HG03457 (cell line): ENCODE measurements at regions not wholly inside any gene's neighbourhood (a gene's known extent, or its start where the extent isn't known, plus 50 kb on each side); places are given as distances from the start of the nearest gene placed in this dataset.
"Not testable (repeated sequence)": the region's sequence is repeated elsewhere in the genome, so short reads cannot be mapped to it uniquely, and the experiment has no call there.

Experiments
- ATAC-seq: cut with Tn5 transposase; IDR thresholded peaks from one replicate; pipeline ENCODE4 v1.9.1; 2021; ENCODE audit warnings: moderate number of reproducible peaks; ENCODE audit not compliant: unreplicated experiment

DNA sequence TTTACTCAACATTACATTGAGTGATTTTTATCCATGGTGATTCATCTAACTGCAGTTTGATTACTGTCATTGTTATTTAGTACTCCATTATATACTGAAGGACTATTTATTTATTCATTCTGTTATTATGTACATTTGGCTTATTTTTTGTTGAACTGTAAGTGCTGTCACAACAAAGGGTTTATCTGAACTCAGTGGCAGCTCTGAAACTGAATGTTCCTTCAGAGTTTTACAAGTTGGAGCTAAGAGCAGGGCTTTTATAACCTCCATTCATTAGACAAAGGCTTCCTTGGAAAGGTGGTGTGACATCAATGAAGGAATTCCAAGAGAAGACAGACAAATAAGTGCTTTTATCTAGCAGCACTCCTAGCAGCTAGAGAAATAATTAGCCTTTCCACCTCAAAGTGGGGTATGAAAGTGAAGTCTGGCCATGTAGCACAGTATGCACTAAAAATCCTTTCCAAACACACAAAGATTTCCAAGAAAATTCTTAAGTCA, 83.3 kb upstream of the GORAB start:
- no peak for ATAC-seq

DNA sequence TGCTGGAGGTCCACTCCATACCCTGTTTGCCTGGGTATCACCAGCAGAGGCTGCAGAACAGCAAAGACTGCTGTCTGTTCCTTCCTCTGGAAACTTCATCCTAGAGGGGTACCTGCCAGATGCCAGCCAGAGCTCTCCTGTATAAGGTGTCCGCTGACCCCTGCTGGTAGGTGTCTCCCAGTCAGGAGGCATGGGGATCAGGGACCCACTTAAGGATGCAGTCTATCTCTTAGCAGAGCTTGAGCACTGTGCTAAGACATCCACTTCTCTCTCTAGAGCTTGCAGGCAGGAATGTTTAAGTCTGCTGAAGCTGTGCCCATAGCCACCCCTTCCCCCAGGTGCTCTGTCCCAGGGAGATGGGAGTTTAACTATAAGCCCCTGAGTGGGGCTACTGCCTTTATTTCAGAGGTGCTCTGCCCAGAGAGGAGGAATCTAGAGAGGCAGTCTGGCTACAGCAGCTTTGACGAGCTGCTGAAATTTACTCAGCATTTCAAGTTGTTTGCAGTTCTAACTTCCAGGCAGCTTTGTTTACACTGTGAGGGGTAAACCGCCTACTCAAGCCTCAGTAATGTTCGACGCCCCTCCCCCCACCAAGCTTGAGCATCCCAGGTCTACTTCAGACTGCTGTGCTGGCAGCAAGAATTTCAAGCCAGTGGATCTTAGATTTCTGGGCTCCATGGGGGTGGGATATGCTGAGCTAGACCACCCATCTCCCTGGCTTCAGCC, 74.5 kb upstream of the GORAB start:
- ATAC-seq = not testable (repeated sequence)

DNA sequence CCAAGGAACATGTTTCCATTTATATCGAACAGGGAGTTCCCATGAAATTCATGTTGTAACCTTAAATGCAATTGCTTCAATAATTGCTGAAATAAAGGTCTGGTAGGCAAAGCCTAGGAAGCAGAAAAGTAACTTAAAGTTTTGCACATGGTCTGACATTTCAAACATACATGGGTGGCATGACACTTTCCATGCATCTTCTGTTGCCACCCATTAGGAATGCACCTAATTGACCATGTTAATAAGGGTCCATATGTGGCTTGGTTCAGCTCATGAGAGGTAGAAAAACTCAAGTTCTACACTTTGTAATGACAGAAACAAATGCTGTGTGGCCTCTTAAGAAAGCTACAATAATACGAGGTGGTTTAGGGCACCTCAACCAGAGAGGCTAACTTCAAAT, 72.0 kb upstream of the GORAB start:
- ATAC-seq = no peak

DNA sequence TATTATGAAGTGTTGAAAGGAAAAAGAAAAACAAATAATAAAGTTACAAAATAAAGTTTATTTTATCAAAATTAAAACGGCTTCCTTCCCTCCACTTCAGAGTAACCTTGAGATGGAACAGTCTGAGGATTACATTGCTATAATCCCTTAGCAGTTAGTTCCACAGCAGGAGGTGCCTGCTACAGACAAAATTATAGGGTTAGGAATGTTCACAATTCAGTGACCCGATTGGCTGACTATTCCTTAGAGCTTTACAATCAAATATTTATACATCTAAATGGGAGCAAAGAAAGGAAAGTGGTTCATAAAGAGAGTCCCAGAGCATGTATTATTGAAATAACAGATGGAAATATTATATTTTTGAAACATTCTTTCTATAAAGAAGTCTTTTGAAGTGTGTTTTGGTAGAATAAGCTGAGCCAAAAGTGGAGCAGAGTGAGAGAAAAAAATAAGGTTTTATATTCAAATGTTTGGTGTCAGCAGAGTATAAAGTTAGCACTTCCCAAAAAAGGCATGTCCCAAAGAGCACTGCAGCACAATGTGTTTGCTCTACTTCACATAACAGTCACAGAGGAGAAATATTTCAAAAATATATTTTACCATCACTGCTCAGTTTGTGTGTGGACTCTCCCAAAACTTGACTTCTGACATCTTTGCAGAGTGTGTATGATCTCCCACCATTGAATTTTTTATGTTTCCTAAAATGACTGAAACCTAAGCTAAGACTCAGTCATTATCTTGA, 71.4 kb upstream of the GORAB start:
- no peak for ATAC-seq

DNA sequence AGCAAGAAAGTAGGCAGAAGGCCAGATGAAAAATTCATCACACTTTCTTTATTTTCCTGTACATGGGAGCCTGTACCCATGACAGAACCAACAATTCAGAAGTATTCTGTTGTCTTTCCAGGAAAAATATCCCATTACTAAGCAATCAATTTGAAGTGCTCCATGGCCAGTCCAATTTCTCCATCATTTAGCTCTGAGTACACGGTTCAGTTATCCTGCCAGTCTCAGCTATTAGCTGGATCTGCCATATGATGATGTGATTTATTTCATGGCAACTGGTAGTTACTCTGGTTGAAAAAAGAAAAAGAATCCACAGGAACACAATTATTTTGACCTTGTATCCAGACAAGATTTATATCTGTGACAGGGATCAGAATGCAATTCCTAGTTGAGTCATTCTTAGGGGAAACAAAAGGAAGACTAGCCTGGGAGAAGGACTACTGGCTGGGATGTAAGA, 70.6 kb upstream of the GORAB start:
- no peak for ATAC-seq

DNA sequence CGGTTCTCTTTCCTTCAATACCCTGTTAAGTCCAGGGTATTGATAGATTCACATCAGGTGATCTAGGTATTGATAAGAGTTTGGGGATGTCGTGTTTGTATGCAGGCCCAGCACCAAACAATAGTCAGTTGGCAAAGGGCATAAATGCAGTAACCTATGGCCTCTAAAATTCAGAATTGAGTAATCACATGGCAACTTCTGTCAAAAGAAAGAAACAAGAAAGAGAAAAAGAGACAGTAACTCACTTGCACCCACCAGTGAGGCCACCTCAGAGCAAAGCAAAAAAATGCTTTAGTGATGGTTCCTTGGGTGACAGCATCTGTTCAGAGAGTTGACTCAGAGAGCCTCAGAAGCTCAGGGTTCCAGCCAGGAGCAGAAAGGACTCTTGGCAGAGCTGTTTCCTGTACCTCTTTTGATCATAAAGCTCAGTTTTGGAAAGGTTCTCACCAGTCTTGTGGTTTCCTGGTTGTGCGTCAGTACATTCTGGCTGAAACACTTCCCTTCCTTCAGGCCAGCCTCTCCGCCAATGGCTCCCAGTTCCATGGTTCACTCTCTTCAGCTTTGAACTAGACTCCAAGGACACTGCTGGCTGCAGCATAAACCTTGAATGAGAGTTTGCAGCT, 70.1 kb upstream of the GORAB start:
- no peak for ATAC-seq

DNA sequence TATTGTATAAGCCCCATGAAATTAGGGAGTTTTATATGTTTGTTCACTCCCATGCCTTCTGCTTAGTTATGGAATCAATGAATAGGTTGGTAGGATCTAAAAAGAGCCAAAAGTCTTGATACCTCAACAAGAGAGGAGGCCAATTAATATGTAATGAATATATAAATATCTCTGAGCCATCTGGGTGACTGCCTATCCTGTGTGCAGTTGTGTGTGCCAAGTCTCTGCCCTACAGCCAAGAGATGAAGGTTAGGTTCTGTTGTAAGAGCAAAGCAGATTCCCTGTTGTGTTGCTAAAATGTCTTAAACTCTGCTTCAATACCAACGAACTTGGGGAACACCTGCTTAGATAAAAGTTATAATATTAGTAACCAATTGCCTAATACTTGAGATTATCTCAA, 61.8 kb upstream of the GORAB start:
- ATAC-seq = no peak

DNA sequence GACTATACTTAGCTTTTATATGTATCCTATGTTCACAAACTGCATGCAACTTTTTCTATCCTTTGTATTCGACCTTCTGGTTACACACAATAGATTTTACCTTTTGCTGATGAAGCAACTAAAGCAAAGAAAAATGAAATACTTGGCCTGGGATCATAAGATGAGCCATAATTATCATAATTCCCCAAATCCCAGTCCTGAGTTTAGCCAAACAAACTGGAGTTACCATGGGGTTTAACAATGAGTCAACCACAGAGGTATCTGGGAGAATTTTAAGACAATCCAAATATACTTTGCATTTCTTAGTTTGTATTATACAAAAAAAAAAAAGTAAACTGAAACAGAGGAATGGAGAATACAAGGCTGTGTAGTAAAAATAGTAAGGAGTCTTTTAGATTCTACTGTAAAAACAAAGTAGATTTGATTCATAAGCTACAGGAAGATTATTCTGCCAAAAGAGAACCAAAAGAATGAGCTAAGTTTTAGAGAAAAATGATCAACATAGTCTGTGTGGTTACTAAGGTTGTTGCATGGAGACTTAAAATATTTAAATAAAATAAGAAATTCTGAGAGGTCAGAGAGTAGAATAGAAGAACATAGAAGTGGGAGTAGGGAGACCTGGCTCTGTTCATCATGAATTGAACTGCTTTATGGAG, 60.4 kb upstream of the GORAB start:
- ATAC-seq = no peak

DNA sequence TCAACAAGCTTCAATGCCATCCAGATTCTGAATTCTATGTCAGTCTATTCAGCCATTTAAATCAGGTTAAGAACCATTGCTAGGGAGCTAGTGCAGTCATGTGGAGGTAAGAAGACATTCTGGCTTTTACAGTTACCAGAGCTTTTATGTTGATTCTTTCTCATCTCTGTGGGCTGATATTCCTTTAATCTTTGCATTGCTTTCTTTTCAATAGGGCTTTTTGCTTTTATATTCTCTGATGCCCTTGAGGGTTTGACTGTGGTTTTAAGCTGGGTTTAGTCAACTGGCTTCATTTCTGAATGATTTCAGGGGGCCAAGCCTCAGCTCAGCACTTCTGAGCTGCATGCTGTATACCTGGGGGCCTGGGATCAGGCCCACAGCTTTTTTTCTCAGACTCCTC, 51.0 kb upstream of the GORAB start:
- no peak for ATAC-seq
